ENCODE measurements at regions not wholly inside any gene's neighbourhood (a gene's known extent, or its start where the extent isn't known, plus 50 kb on each side); places are given as distances from the start of the nearest gene placed in this dataset.

GRCh38 chr3:5057857-5058324 lies 64.2 kb upstream of the ARL8B start:
- Mint-ChIP-seq H3K9me3 (no peaks in the 10 kb centered on the region), H3K36me3 (no peaks in the 10 kb centered on the region), H3K27ac (no peak overlapping the region)
- ATAC-seq (peak; percentile 92 to 93), DNase-seq (ENCODE audit: low spot score in 2 of 2) (peak; percentile 62 to 69)

- DNase-seq (ENCODE audit: low spot score in 2 of 2) = no peak
- peak; percentile 28 to 40 for ATAC-seq
- no peaks in the 10 kb centered on the region for H3K9me3 Mint-ChIP-seq
Measured at GRCh38 chr3:5058471-5058951, 63.6 kb upstream of the ARL8B start.

GRCh38 chr3:5059782-5060181 lies 62.3 kb upstream of the ARL8B start:
- Mint-ChIP-seq H3K27ac (no peak overlapping the region), H3K36me3 (no peaks in the 10 kb centered on the region), H3K9me3 (no peaks in the 10 kb centered on the region)
- DNase-seq (ENCODE audit: low spot score in 2 of 2) (no peak), ATAC-seq (no peak)

More at GRCh38 chr3:5058471-5058951, 63.6 kb upstream of the ARL8B start:
- no peak overlapping the region for H3K27ac Mint-ChIP-seq
- H3K36me3 Mint-ChIP-seq = no peaks in the 10 kb centered on the region

- H3K9me3 Mint-ChIP-seq = no peaks in the 10 kb centered on the region
- no peak for ATAC-seq
- H3K27ac Mint-ChIP-seq = no peak overlapping the region
- no peaks in the 10 kb centered on the region for H3K36me3 Mint-ChIP-seq
- no peak for DNase-seq (ENCODE audit: low spot score in 2 of 2)
Measured at GRCh38 chr3:5061218-5061569, 60.9 kb upstream of the ARL8B start.

- no peak for DNase-seq (ENCODE audit: low spot score in 2 of 2)
- ATAC-seq = no peak
- H3K27ac Mint-ChIP-seq = no peak overlapping the region
- no peaks in the 10 kb centered on the region for H3K36me3 Mint-ChIP-seq
- no peaks in the 10 kb centered on the region for H3K9me3 Mint-ChIP-seq
Measured at GRCh38 chr3:5063724-5064123, 58.4 kb upstream of the ARL8B start.

- no peaks in the 10 kb centered on the region for H3K36me3 Mint-ChIP-seq
- DNase-seq (ENCODE audit: low spot score in 2 of 2) (no peak), ATAC-seq (no peak)
- H3K9me3 Mint-ChIP-seq = no peaks in the 10 kb centered on the region
- H3K27ac Mint-ChIP-seq = no peak overlapping the region
Measured at GRCh38 chr3:5068531-5069050, 53.5 kb upstream of the ARL8B start.

- Mint-ChIP-seq H3K9me3 (no peaks in the 10 kb centered on the region), H3K36me3 (no peaks in the 10 kb centered on the region), H3K27ac (no peak overlapping the region)
- DNase-seq (ENCODE audit: low spot score in 2 of 2) (no peak), ATAC-seq (no peak)
Measured at GRCh38 chr3:5069627-5070026, 52.5 kb upstream of the ARL8B start.

- ATAC-seq = no peak
- no peaks in the 10 kb centered on the region for H3K9me3 Mint-ChIP-seq
- no peak for DNase-seq (ENCODE audit: low spot score in 2 of 2)
- H3K36me3 Mint-ChIP-seq = no peaks in the 10 kb centered on the region
- no peak overlapping the region for H3K27ac Mint-ChIP-seq
Measured at GRCh38 chr3:5071061-5071460, 51.0 kb upstream of the ARL8B start.

- DNase-seq (ENCODE audit: low spot score in 2 of 2) (no peak), ATAC-seq (no peak)
- H3K9me3 Mint-ChIP-seq = no peaks in the 10 kb centered on the region
- H3K36me3 Mint-ChIP-seq = no peaks in the 10 kb centered on the region
- no peak overlapping the region for H3K27ac Mint-ChIP-seq
Measured at GRCh38 chr3:5072100-5072816, 49.8 kb upstream of the ARL8B start.

Data from activated naive CD4-positive, alpha-beta T cell treated with anti-CD3 and anti-CD28 coated beads, Interleukin-2, amount 50 U/mL, for 72 hours (primary cell).